ENCODE measurements at regions not wholly inside any gene's neighbourhood (a gene's known extent, or its start where the extent isn't known, plus 50 kb on each side); places are given as distances from the start of the nearest gene placed in this dataset.

DNA sequence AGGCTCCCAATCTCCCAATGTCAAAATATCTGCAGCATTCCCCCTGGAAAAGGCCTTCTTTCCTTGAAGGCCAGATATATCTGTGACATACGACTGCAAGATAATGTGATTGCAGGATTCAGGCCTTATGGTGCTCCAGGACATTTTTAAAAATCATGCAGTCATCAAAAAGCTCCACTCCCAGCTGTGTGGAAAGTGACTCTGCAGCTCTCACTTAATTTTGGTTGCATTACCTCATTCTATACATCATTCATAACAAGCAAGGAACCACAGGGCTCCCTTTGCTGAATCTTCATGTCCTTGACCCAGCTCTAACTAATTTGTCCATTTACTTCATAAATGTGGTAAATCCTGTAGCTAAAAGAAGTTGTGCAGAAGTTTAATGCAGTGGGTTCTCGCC, 386.2 kb upstream of the SLC30A5 start:
- no peak overlapping the region for H3K4me3 ChIP-seq (replicated peaks; ENCODE audit: low read depth, low read length)
- TF ChIP-seq, protein P1, sequence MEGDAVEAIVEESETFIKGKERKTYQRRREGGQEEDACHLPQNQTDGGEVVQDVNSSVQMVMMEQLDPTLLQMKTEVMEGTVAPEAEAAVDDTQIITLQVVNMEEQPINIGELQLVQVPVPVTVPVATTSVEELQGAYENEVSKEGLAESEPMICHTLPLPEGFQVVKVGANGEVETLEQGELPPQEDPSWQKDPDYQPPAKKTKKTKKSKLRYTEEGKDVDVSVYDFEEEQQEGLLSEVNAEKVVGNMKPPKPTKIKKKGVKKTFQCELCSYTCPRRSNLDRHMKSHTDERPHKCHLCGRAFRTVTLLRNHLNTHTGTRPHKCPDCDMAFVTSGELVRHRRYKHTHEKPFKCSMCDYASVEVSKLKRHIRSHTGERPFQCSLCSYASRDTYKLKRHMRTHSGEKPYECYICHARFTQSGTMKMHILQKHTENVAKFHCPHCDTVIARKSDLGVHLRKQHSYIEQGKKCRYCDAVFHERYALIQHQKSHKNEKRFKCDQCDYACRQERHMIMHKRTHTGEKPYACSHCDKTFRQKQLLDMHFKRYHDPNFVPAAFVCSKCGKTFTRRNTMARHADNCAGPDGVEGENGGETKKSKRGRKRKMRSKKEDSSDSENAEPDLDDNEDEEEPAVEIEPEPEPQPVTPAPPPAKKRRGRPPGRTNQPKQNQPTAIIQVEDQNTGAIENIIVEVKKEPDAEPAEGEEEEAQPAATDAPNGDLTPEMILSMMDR (IDR thresholded peaks at IDR 0.05; ENCODE audit: low read depth, low read length, missing control alignments): no peak
- no peak for DNase-seq (ENCODE audit: extremely low read depth, low read depth)

DNA sequence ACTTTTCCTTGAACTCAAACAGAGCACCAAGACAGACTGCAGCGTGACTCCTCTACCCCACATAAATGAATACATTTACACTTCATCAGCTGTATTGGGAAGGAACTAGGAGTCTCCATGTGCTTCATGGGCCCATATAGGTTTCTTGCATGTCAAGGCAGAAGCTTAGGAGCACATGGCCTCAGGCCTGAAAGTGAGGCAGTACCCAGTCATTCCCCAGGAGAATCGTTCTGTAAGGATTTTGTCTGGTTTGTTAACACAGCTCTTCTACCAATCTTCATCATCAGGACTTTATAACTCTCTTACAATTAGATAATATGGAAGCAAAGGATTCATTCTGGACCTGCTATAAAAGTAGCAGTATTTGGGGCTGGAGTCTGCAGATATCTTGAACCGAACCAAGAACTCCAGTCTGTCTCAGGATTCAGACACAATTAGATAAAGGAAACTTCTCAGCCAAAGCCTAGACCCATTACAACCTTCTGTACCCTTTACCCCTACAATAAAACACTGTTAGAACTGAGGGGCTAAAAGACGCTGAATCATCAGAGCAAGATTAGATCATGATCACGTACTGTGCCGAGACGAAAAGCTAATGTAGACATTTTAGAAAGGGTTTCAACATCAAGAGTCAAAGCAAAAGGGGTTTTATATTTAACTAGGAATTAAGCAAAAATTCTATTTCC, 385.5 kb upstream of the SLC30A5 start:
- TF ChIP-seq, protein P1 (IDR thresholded peaks at IDR 0.05; ENCODE audit: low read depth, low read length, missing control alignments): no peak
- no peak overlapping the region for H3K4me3 ChIP-seq (replicated peaks; ENCODE audit: low read depth, low read length)
- no peak for DNase-seq (ENCODE audit: extremely low read depth, low read depth)

DNA sequence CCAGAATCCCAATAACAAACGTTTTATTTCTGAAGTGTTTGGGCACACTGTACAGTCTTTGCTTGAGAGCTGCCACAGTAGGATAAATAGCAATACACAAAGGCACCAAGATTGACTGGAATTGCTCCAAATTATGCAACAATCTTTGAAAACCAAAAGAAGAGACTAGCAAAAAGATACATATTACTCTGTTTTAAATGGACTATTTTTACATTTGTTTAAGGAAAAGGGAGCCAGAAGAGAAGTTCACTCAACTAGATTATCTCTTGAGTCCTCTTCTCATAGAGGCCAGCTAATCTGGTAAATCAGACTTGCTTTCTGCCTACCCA, 385.0 kb upstream of the SLC30A5 start:
- H3K4me3 ChIP-seq (replicated peaks; ENCODE audit: low read depth, low read length): no peak overlapping the region
- TF ChIP-seq, protein P1 (IDR thresholded peaks at IDR 0.05; ENCODE audit: low read depth, low read length, missing control alignments): no peak
- no peak for DNase-seq (ENCODE audit: extremely low read depth, low read depth)

DNA sequence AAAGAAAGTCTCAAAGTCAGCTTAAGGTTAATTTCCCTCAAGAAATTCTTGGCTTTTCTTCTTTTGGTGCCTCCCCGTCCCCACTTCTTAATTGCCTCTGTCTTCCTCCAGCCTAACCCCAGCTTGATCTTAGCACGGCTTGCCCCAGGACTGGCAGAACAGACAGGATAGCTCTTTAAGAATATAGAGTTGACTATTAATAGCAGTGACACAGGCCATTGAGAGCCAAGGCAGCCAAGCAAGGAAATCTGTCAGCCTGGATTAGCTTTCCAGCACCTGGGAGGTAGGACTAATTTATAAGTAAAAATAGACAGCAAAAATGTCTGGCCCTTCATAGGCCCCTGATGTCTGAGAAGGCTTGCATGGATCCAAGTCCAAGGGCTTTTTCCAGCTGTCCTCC, 384.6 kb upstream of the SLC30A5 start:
- H3K4me3 ChIP-seq (replicated peaks; ENCODE audit: low read depth, low read length): no peak overlapping the region
- DNase-seq (ENCODE audit: extremely low read depth, low read depth): no peak
- TF ChIP-seq, protein P1 (IDR thresholded peaks at IDR 0.05; ENCODE audit: low read depth, low read length, missing control alignments): no peak

DNA sequence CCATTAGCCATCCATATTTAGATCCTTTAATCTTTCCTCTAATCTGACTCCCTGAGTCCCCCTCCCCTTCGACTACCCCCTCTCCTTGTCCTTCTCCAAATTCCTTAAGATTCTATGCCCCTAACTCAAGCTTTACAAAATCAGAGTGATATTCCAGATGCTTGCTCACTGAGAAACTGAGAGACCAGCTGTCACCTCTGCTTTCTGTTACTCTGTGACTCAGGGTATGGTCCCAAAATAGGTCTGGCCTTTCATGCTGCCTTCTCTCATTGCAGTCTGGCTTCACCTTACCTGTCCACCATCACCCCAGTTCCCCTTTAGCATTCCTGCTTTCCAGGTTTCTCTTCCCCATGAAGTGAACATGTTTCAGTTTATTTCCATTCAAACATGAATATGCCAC, 383.3 kb upstream of the SLC30A5 start:
- DNase-seq (ENCODE audit: extremely low read depth, low read depth): no peak
- H3K4me3 ChIP-seq (replicated peaks; ENCODE audit: low read depth, low read length): no peak overlapping the region
- TF ChIP-seq, protein P1 (IDR thresholded peaks at IDR 0.05; ENCODE audit: low read depth, low read length, missing control alignments): no peak

DNA sequence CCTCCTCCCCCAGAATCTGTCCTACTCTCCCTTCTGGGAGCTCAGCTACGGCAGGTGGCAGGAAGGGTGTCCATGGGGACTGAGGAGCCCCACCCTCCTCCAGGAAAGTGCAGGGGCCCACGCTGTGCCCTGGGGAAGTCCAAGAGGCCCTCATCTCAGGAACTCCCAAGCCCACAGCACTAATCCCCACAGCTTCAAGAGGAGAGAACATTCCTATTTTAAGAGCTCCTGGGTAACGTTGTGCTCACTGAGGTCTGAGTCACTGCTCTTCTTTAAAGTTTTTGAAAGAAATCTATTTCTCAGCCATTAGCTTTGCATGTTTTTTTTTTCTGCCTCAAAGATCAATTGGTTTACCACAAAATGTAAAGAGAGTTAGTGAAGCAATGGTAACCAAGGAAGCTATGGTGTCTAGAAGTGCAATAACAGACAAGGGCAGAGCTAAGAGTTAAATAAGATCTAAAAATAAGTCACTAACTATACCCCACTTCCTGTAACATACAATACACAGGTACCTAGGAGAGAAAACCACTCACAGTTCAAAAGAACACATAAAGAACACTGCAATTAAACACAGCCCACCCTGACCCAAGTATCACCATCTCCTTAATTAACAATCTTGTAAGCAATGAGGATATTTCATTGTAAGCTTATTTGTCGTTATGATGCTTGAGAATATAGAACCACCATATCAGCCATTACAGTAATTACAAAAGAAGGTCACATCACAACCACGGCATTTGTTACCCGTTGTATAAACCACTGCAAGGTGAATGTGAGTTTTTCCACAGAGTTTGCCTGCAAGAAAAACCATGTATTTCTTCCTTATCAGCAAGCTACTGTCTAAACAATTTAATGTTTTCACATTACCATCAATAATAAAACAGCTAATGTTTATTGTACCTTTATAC, 382.3 kb upstream of the SLC30A5 start:
- DNase-seq (ENCODE audit: extremely low read depth, low read depth): no peak
- no peak overlapping the region for H3K4me3 ChIP-seq (replicated peaks; ENCODE audit: low read depth, low read length)
- TF ChIP-seq, protein P1 (IDR thresholded peaks at IDR 0.05; ENCODE audit: low read depth, low read length, missing control alignments): no peak

Data from HFF-Myc (cell line).